Erythroblast (primary cell): ENCODE measurements at regions not wholly inside any gene's neighbourhood (a gene's known extent, or its start where the extent isn't known, plus 50 kb on each side); places are given as distances from the start of the nearest gene placed in this dataset.

Experiments
- GATA1 ChIP-seq: IDR thresholded peaks from 2 replicates; pipeline ENCODE4 v1.6.1; 2011; ENCODE audit warnings: low read depth, mild to moderate bottlenecking, control low read depth, low read length, moderate library complexity
- POLR2A ChIP-seq: IDR thresholded peaks from 2 replicates; pipeline ENCODE4 v1.6.1; 2011; ENCODE audit warnings: mild to moderate bottlenecking, low read length

GRCh38 chr3:99524559-99524958 lies 113.8 kb upstream of the COL8A1 start:
- TF ChIP-seq POLR2A: no peak
- TF ChIP-seq GATA1: no peak
